ENCODE measurements at regions not wholly inside any gene's neighbourhood (a gene's known extent, or its start where the extent isn't known, plus 50 kb on each side); places are given as distances from the start of the nearest gene placed in this dataset.

DNA sequence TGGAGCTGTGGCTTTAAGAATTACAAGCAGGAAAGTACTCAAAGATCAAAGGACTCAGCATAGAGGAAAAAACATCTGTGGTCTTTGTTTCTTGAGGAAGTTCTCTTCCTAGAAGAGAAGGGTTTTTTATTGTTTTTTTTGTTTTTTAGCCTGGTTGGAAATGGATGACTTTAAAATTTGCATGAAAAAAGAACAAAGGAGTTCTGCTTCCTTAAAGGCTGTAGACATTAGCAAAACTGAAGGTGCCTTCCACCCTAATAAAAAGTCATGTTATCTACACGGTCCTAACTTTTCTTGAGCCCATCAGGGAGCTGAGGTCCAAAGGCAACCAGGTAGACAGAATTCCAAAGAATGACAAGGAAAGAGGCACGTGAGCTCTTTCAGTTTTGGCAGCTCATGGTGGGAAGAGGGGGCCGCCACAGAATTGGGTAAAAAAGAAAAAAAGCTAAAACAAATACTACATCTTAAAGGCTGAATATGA lies 356.6 kb downstream of the SH2D4B start:
- Mint-ChIP-seq H3K27ac (peak overlapping the region in 1 of 2 donors; percentile 81), H3K36me3 (no peaks in the 10 kb centered on the region), H3K9me3 (no peaks in the 10 kb centered on the region)
- ATAC-seq (no peak), DNase-seq (ENCODE audit: low spot score in 2 of 2) (no peak)

DNA sequence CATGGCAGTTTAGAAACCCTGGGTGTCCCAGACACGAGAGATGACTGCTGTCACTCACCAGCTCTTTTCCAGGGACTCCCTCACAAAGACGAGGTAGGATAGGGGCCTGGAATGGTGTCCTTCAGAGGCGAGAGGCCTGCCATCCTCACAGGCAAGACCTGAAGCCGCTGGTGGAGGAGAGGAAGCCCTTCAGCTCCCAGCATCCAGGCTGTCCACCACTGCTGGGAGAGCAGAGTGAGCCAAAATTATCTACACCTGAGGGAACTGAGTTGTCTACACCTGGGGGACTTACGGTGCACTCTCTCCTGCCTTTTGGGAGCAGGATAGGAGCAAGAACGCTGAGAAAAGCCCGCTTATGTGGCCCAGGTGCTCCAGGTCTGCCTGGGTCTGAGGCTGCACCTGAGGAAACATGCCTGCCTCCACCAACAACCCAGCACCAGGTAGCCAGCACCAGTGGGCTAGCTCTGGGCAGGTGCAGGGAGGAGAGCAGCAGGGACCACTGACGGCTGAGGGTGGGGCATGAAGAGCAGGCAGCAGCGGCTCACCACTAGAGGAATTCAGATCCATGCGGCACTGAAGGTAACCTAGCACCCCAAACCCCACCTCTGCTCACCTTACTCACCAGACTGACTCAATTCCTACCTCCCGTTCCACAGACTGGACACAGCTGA lies 357.2 kb downstream of the SH2D4B start:
- no peaks in the 10 kb centered on the region for H3K36me3 Mint-ChIP-seq
- no peak overlapping the region for H3K27ac Mint-ChIP-seq
- DNase-seq (ENCODE audit: low spot score in 2 of 2) (no peak), ATAC-seq (no peak)
- H3K9me3 Mint-ChIP-seq = no peaks in the 10 kb centered on the region

DNA sequence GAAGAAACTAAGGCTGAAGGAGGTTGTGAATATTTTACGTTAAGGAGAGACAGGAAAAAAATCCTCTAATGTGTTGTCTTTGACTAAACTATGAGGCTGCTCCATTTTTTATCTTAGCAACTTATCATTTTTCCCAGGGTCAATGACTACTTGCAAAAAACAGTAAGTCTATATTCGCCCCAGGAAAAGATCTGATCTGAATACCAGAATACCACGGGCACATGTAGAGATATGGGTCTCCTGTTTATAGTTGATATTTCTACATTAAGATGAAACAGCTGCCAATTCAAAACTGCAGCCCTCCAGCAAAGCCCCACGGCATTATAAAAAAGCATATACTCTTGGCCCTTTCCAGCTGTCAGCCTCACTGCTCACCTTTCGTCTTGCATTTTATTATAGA lies 358.4 kb downstream of the SH2D4B start:
- Mint-ChIP-seq H3K27ac (no peak overlapping the region), H3K36me3 (no peaks in the 10 kb centered on the region), H3K9me3 (no peaks in the 10 kb centered on the region)
- DNase-seq (ENCODE audit: low spot score in 2 of 2) (no peak), ATAC-seq (no peak)

- DNase-seq (ENCODE audit: low spot score in 2 of 2) (no peak), ATAC-seq (no peak)
- no peaks in the 10 kb centered on the region for H3K9me3 Mint-ChIP-seq
- no peaks in the 10 kb centered on the region for H3K36me3 Mint-ChIP-seq
- H3K27ac Mint-ChIP-seq = no peak overlapping the region
Measured at GRCh38 chr10:80896959-80897358, 359.3 kb downstream of the SH2D4B start.

- no peak for ATAC-seq
- Mint-ChIP-seq H3K36me3 (no peaks in the 10 kb centered on the region), H3K9me3 (no peaks in the 10 kb centered on the region), H3K27ac (no peak overlapping the region)
- no peak for DNase-seq (ENCODE audit: low spot score in 2 of 2)
Measured at GRCh38 chr10:80900661-80901060, 363.0 kb downstream of the SH2D4B start.

DNA sequence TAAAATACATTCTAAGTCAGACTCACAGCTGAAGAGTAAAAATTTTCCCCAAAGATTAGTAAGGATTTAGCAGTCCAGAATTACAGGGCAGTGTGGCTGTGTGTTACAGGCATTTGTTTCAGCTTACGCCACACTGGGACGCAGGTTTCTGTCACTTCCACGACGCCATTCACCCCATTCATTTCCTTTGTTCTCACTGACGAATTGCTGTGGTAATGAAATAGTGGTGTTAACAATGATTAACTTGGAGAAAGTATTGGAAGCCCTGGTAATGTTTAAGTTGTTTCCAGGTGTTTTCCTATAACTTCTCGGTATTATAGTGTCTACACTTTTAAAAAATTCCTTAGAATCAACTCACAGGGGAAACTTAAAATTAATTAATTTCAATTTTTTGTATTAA lies 370.9 kb downstream of the SH2D4B start:
- ATAC-seq = no peak
- H3K36me3 Mint-ChIP-seq = no peaks in the 10 kb centered on the region
- no peak for DNase-seq (ENCODE audit: low spot score in 2 of 2)
- no peaks in the 10 kb centered on the region for H3K9me3 Mint-ChIP-seq
- no peak overlapping the region for H3K27ac Mint-ChIP-seq

DNA sequence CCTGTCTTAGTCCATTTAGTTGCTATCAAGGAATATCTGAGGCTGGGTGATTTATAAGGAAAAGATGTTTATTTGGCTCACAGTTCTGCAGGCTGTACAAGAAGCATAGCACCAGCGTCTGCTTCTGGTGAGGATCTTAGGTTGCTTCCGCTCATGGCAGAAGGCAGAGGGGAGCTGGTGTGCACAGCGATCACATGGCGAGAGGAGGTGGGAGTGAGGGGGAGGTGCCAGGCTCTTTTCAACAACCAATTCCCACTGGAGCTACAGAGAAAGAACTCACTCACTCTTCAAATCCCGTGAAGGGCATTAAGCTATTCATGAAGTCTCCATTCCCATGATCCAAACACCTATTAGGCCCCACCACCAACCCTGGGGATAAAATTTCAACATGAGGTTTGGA lies 371.6 kb downstream of the SH2D4B start:
- H3K36me3 Mint-ChIP-seq = no peaks in the 10 kb centered on the region
- H3K27ac Mint-ChIP-seq = no peak overlapping the region
- DNase-seq (ENCODE audit: low spot score in 2 of 2) = no peak
- no peak for ATAC-seq
- H3K9me3 Mint-ChIP-seq = no peaks in the 10 kb centered on the region

DNA sequence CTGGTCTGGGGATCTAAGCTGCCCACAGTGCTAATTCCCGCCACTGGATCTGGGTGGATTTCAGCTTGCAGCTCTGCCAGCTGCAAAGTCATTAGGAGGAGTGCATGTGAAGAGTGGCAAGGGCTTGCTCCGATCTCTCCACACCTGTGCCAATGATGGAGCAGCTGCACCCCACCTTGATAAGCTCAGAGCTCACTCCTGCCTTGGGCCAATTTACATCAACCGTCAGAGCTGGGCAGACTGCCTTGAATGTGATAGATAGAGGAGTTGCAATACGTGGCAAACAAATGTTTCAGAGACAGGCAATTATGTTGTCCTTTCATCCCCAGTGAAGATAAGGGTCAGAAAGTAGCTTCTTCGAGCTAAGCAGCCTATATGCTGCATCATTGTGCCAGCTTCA lies 379.9 kb downstream of the SH2D4B start:
- Mint-ChIP-seq H3K9me3 (no peaks in the 10 kb centered on the region), H3K36me3 (no peaks in the 10 kb centered on the region), H3K27ac (no peak overlapping the region)
- ATAC-seq (no peak), DNase-seq (ENCODE audit: low spot score in 2 of 2) (no peak)

- Mint-ChIP-seq H3K36me3 (no peaks in the 10 kb centered on the region), H3K9me3 (no peaks in the 10 kb centered on the region), H3K27ac (no peak overlapping the region)
- no peak for ATAC-seq
- no peak for DNase-seq (ENCODE audit: low spot score in 2 of 2)
Measured at GRCh38 chr10:80921032-80921431, 383.3 kb downstream of the SH2D4B start.

- peaks cover 0 to 6% of the 10 kb centered on the region in 2 donors for H3K9me3 Mint-ChIP-seq
- peaks cover 0 to 12% of the 10 kb centered on the region in 2 donors for H3K36me3 Mint-ChIP-seq
- peak in 1 of 2 donors; percentile 43 for ATAC-seq
- H3K27ac Mint-ChIP-seq = no peak overlapping the region
- DNase-seq (ENCODE audit: low spot score in 2 of 2) = peak in 1 of 2 donors; percentile 30
Measured at GRCh38 chr10:80924063-80924952, 386.6 kb downstream of the SH2D4B start.

GRCh38 chr10:80927419-80928078 lies 389.8 kb downstream of the SH2D4B start:
- H3K27ac Mint-ChIP-seq = no peak overlapping the region
- DNase-seq (ENCODE audit: low spot score in 2 of 2) (no peak), ATAC-seq (no peak)
- H3K36me3 Mint-ChIP-seq = peaks cover 0 to 12% of the 10 kb centered on the region in 2 donors
- H3K9me3 Mint-ChIP-seq = peaks cover 0 to 6% of the 10 kb centered on the region in 2 donors

- DNase-seq (ENCODE audit: low spot score in 2 of 2) (no peak), ATAC-seq (no peak)
- no peaks in the 10 kb centered on the region for H3K36me3 Mint-ChIP-seq
- H3K9me3 Mint-ChIP-seq = no peaks in the 10 kb centered on the region
- no peak overlapping the region for H3K27ac Mint-ChIP-seq
Measured at GRCh38 chr10:80938903-80939302, 401.2 kb downstream of the SH2D4B start.

DNA sequence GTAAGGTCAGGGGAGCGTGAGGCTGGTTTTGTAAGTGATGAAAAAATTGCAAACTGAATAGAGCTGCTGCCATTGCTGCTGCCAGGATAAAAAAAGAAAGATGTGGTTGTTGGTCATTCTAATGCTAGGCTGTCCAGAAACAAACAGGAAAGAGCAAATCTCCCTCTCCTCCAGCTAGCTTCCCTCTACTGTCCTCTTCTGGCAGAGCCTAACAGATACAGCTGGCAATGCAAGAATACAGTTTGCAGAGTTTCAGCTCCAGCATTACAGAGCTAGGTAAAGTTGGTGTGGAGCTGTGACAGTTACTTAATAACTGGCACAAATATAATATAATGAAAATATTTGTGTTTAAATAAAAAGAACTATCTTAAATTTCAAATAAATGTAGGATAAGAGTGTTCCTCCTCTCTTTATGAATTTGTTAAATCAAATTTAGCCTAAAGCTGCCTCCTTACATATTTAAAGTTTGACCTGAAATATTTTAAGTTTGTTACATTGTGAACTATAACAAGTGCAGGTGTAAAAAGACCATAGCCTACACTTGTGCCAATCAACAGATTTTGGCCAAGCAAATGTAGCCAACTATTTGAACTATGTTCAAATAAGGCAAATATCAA lies 407.7 kb downstream of the SH2D4B start:
- H3K9me3 Mint-ChIP-seq = no peaks in the 10 kb centered on the region
- ATAC-seq = no peak
- DNase-seq (ENCODE audit: low spot score in 2 of 2) = no peak
- H3K36me3 Mint-ChIP-seq = no peaks in the 10 kb centered on the region
- no peak overlapping the region for H3K27ac Mint-ChIP-seq

GRCh38 chr10:80946073-80946472 lies 408.4 kb downstream of the SH2D4B start:
- Mint-ChIP-seq H3K27ac (no peak overlapping the region), H3K36me3 (no peaks in the 10 kb centered on the region), H3K9me3 (no peaks in the 10 kb centered on the region)
- ATAC-seq (no peak), DNase-seq (ENCODE audit: low spot score in 2 of 2) (no peak)

DNA sequence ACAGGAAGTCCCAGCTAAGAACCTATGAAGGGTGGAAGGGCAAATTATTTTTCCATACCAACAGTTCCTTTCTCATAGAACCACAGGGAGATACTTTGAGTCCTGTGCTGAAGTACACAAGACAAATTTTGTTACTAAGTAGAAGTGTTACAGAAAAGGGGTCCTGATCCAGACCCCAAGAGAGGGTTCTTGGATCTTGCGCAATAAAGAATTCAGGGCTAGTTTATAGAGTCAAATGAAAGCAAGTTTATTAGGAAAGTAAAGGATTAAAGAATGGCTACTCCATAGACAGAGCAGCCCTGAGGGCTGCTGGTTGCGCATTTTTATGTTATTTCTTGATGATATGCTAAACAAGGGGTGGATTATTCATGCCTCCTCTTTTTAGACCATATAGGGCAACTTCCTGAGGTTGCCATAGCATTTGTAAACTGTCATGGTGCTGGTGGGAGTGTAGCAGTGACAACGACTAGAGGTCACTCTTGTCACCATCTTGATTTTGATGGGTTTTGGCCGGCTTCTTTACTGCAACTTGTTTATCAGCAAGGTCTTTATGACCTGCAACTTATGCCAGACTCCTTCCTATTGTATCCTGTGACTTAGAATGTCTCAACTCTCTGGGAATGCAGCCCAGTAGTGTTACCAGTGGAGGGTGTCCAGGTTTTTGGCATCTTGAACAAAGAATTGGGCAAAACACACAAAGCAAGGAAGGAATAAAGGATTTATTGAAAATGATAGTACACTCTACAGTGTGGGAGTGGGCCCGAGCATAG lies 409.4 kb downstream of the SH2D4B start:
- DNase-seq (ENCODE audit: low spot score in 2 of 2) (no peak), ATAC-seq (no peak)
- H3K9me3 Mint-ChIP-seq = no peaks in the 10 kb centered on the region
- H3K27ac Mint-ChIP-seq = no peak overlapping the region
- no peaks in the 10 kb centered on the region for H3K36me3 Mint-ChIP-seq

DNA sequence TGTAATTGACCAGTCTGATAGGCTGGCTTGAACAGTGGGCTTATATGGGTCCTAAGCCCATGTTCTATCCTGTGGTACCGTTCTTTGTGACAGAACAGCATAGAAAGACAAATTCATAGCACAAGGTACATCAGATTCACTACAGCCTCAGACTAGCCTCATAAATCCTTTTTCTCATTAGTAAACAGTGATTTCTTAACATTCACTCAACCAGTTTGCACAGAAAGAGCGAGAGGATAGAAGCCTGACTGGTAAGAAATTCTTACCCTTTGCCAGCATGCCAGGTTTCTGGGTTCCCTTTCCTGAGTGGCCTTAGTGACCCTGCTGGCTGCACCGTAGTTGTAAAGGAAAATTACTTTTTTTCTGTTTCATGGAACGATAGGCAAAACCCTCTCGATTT lies 412.1 kb downstream of the SH2D4B start:
- H3K9me3 Mint-ChIP-seq = no peaks in the 10 kb centered on the region
- DNase-seq (ENCODE audit: low spot score in 2 of 2) (no peak), ATAC-seq (no peak)
- no peaks in the 10 kb centered on the region for H3K36me3 Mint-ChIP-seq
- no peak overlapping the region for H3K27ac Mint-ChIP-seq

All from activated naive CD4-positive, alpha-beta T cell treated with anti-CD3 and anti-CD28 coated beads, Interleukin-2, amount 50 U/mL, for 72 hours (primary cell).